Cardiac muscle cell (in vitro differentiated cells and primary cell): ENCODE measurements at regions not wholly inside any gene's neighbourhood (a gene's known extent, or its start where the extent isn't known, plus 50 kb on each side); places are given as distances from the start of the nearest gene placed in this dataset.

ENCODE experiments used
- DNase-seq, 2 donors: peaks; one replicate each; pipeline versions ENCODE4 v3.0.0 to v3.0.0-alpha.2; 2010 to 2017; ENCODE audit warnings: low read depth in 1 of 2, low spot score in 1 of 2
- H3K27ac ChIP-seq: fragments of 200-600 bp; sonication (generic); 2 replicates; pipeline ENCODE4 v1.5.1; 2016
- H3K27me3 ChIP-seq: fragments of 200-600 bp; sonication (generic); 2 replicates; pipeline ENCODE4 v1.6.0; 2016; ENCODE audit warnings: control low read depth
- H3K36me3 ChIP-seq: fragments of 200-600 bp; sonication (generic); 2 replicates; pipeline ENCODE4 v1.5.1; 2016; ENCODE audit warnings: control low read depth
- H3K4me1 ChIP-seq: fragments of 200-600 bp; sonication (generic); 2 replicates; pipeline ENCODE4 v1.8.1; 2017; ENCODE audit warnings: low read depth, mild to moderate bottlenecking, mixed run types
- H3K4me3 ChIP-seq: fragments of 200-600 bp; sonication (generic); 2 replicates; pipeline ENCODE4 v1.5.1; 2016; ENCODE audit warnings: mild to moderate bottlenecking
- H3K9me3 ChIP-seq: fragments of 200-600 bp; sonication (generic); 2 replicates; pipeline ENCODE4 v1.5.1; 2017; ENCODE audit warnings: low read depth, mild to moderate bottlenecking, control low read depth
- TF ChIP-seq, protein P1 (sequence below): IDR thresholded peaks from 2 replicates; pipeline ENCODE4 v1.5.1; 2012; ENCODE audit warnings: low read depth, mild to moderate bottlenecking, low read length

DNA sequence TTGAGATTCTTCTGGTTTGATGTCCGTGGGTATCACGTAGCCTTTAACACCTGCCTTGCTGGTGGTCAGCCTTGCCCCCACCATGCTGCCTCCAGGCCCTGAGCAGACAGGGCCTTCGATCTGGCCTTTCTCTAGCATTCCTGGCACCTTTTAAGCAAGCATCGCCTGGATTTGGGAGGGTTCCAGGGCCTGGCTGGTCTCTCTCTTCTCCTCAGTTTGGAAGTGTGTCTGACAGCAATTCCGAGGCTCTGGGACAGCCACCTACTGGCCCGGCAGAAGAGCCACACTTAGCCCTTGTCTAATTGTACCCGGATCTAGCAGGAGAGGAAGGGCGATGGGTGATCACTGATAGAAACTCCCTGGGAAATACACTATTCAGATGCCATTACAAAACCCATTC lies 441.3 kb upstream of the MKI67 start:
- TF ChIP-seq, protein P1, sequence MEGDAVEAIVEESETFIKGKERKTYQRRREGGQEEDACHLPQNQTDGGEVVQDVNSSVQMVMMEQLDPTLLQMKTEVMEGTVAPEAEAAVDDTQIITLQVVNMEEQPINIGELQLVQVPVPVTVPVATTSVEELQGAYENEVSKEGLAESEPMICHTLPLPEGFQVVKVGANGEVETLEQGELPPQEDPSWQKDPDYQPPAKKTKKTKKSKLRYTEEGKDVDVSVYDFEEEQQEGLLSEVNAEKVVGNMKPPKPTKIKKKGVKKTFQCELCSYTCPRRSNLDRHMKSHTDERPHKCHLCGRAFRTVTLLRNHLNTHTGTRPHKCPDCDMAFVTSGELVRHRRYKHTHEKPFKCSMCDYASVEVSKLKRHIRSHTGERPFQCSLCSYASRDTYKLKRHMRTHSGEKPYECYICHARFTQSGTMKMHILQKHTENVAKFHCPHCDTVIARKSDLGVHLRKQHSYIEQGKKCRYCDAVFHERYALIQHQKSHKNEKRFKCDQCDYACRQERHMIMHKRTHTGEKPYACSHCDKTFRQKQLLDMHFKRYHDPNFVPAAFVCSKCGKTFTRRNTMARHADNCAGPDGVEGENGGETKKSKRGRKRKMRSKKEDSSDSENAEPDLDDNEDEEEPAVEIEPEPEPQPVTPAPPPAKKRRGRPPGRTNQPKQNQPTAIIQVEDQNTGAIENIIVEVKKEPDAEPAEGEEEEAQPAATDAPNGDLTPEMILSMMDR, result no peak
- H3K4me3 ChIP-seq, result no peak overlapping the region
- H3K9me3 ChIP-seq, result no peaks in the 10 kb centered on the region
- H3K4me1 ChIP-seq, result no peaks in the 10 kb centered on the region
- DNase-seq, result no peak
- H3K36me3 ChIP-seq, result no peaks in the 10 kb centered on the region
- H3K27ac ChIP-seq, result no peak overlapping the region
- no peaks in the 10 kb centered on the region for H3K27me3 ChIP-seq

DNA sequence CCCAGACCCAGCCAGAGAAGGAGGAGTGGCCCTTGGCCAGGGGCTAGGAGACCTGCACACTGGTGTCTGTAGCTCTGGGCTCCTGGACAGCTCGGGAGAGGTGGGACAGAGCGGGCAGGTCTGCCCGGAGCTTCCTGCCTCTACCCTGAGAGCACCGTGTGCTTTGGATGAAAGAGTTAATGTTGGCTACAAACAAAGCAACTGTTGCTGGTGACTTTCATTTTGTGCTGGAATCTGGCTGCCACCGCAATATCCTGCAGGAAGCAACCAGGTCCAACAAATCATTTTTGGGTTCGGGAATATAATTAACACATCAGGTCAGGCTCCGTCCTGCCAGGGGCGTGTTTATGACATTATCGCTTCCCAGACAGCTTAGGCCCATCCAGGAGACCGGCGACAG lies 441.8 kb upstream of the MKI67 start:
- Histone ChIP-seq H3K36me3 (no peaks in the 10 kb centered on the region), H3K4me1 (no peaks in the 10 kb centered on the region), H3K4me3 (no peak overlapping the region), H3K27ac (no peak overlapping the region), H3K27me3 (no peaks in the 10 kb centered on the region), H3K9me3 (no peaks in the 10 kb centered on the region)
- TF ChIP-seq, protein P1, result no peak
- no peak for DNase-seq

DNA sequence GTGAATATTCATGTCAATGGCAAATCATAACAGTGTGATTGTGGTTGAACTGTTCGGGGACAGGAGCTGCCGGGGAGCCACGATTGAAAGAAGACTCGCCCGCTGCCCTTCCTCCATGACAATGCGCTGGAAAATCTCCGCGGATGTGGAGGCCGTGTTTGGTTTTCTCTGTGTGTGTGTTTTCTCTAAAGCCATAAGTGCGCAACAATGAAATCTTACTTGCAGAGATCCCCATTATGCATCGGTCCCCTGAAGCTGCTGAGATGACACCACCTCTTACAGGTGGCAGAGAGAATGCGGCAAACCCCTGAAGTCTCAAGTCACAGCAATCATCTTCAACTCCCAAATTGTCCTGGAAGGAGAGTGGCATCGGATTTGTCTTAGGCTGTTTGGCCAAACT lies 442.3 kb upstream of the MKI67 start:
- H3K4me3 ChIP-seq, result no peak overlapping the region
- DNase-seq, result no peak
- H3K9me3 ChIP-seq, result no peaks in the 10 kb centered on the region
- TF ChIP-seq, protein P1, result no peak
- H3K27me3 ChIP-seq, result no peaks in the 10 kb centered on the region
- no peak overlapping the region for H3K27ac ChIP-seq
- H3K4me1 ChIP-seq, result no peaks in the 10 kb centered on the region
- no peaks in the 10 kb centered on the region for H3K36me3 ChIP-seq

DNA sequence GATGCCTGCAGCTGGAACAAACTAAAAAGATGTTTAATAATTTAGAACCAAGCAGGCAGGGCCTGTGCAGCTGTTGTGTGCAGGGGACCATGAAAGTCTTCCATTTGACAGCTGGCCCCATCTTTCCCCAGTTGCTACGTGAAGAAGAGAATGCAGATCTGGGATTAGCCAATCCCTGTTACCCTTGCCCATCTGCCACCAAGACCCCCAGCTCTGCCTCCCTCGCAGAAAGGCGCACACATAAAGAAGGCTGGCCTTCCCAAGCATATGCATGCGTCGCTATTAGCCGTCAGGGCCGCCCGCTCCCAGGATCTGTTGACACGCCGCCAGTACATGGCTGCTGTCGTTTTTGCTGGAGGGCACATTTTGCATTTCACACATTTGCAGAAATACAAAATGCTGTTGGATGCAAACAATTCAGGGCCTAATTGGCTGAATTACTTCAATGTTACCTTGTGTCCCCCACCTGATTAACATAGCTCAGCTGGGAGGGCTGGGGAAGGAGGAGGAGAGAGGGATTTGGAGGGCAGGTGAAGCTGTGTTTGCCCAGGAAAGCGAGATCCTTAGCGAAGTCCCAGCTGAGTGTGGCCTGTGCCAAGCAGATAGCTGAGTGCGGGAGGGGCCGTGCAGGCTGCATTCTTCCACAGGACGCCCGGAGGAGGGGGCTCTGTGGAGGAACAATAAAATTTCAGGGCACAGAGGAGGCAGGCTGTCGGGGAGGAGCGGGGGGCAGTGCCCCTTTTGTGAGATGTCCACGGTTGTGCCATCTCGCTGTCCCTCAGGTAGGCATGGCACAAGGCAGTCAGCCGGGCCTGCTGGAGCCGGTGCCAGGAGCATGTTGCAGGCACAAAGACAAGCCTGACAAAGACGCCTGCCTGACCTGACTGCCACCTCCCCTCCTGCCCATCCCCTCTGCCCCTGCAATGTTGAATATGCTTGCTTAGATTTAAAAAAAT lies 443.0 kb upstream of the MKI67 start:
- Histone ChIP-seq H3K36me3 (no peaks in the 10 kb centered on the region), H3K27ac (no peak overlapping the region), H3K4me1 (no peaks in the 10 kb centered on the region), H3K4me3 (no peak overlapping the region), H3K9me3 (no peaks in the 10 kb centered on the region), H3K27me3 (no peaks in the 10 kb centered on the region)
- no peak for DNase-seq
- TF ChIP-seq, protein P1, result no peak

DNA sequence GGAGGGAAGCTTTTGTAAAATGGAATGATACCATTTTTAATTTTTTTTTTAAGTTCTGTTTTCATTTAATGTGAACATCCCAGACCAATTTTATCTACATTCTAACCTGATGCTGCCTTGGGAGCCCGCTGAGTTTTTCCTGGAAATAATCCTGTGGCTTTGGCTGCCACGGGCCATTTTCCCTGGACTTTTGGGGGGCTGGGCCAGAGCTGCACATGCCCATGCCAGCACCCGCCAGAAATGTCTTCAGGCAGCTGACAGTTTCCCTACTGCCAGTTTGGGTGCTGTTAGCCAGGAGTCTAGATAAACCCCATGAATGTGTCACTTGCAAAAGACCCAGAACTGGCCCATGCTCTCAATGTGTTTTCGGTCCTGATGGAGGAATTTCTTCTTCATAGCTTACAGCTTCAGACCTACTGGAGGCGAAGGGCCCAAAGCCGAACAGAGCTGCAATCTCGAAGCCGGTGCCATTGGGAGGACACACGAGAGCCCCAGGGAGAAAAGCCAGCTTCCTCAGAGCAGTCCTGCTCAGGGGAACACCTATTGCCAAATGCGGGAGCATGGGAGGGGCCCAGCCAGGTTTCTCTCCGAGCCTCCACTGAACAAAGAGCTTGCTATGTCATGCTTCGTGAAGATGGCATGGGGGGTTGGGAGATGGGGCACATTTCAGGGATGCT lies 444.2 kb upstream of the MKI67 start:
- Histone ChIP-seq H3K4me1 (no peaks in the 10 kb centered on the region), H3K27ac (no peak overlapping the region), H3K27me3 (no peaks in the 10 kb centered on the region), H3K9me3 (no peaks in the 10 kb centered on the region), H3K36me3 (no peaks in the 10 kb centered on the region), H3K4me3 (no peak overlapping the region)
- no peak for DNase-seq
- TF ChIP-seq, protein P1, result no peak
